COLO668 (cell line): ENCODE measurements at regions not wholly inside any gene's neighbourhood (a gene's known extent, or its start where the extent isn't known, plus 50 kb on each side); places are given as distances from the start of the nearest gene placed in this dataset.
"Not testable (repeated sequence)": the region's sequence is repeated elsewhere in the genome, so short reads cannot be mapped to it uniquely, and the experiment has no call there.

ENCODE experiments used
- DNase-seq: peaks from one replicate; lab custom pipeline; 2025; ENCODE audit not compliant: unreplicated experiment; lab: John Stamatoyannopoulos, UW

- no peak for DNase-seq
These were observed 275.7 kb downstream of the DAD1 start for GRCh38 chr14:22313172-22313801.

GRCh38 chr14:22311636-22312035, 277.4 kb downstream of the DAD1 start:
- no peak for DNase-seq

GRCh38 chr14:22305607-22306006, 283.4 kb downstream of the DAD1 start:
- DNase-seq: no peak

- no peak for DNase-seq
These were observed 284.7 kb downstream of the DAD1 start for GRCh38 chr14:22304326-22304725.

- DNase-seq: no peak
These were observed 285.3 kb downstream of the DAD1 start for GRCh38 chr14:22303589-22304195.

DNA sequence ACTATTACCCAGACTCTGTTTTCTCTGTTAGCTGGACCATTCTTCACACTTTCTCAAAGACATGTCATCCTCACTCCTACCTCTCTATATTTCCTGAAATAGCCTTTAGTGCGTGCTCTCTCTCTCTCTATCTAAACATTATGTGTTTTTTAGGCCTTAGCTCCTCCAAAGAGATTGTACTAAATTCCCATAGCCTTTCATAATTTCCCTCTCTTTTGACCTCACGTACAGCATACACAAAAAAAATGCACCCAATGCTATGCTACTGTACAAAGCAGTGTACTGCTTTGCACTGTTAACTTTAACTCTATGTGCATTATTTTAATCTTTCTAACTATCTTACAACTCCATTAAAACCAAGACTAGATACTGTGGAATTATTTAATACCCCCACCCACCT, 288.4 kb downstream of the DAD1 start:
- DNase-seq: no peak

- DNase-seq: no peak
These were observed 291.6 kb downstream of the DAD1 start for GRCh38 chr14:22297376-22297775.

DNA sequence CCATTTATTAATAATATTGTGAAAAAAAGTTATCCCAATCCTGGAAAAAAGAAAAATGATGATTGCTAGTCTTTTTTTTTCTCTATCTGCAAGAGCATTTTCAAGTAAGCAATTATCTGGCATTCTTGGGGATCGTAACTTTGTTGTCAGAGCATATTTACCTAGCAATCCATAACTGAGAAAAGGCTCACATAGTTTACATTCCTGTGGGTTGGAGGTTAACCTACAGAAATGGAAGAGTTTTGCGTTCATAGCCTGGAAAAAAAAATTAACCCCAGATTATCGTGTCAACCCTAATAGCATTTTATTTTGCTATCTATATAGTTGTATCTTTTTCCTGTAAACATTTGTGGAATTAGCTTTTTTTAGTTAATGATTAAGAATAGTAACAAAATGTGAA, 292.3 kb downstream of the DAD1 start:
- no peak for DNase-seq

- DNase-seq: no peak
These were observed 292.9 kb downstream of the DAD1 start for GRCh38 chr14:22296088-22296487.

DNA sequence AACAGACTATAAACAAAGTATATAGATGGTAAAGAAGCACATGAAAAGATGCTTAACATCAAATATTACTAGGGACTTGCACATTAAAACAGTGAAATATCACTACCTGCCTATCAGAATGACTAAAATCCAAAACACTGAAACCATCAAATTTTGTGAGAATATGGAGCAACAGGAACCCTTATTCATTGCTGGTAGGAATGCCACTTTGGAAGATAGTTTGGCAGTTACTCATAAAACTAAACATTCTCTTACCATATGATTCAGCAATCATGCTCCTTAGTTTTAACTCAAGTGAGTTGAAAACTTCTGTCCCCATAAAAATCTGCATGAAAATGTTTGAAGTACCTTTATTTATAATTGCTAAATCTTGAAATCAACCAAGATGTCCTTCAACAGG, 297.6 kb downstream of the DAD1 start:
- no peak for DNase-seq

- DNase-seq: no peak
These were observed 299.5 kb downstream of the DAD1 start for GRCh38 chr14:22289570-22289969.

DNA sequence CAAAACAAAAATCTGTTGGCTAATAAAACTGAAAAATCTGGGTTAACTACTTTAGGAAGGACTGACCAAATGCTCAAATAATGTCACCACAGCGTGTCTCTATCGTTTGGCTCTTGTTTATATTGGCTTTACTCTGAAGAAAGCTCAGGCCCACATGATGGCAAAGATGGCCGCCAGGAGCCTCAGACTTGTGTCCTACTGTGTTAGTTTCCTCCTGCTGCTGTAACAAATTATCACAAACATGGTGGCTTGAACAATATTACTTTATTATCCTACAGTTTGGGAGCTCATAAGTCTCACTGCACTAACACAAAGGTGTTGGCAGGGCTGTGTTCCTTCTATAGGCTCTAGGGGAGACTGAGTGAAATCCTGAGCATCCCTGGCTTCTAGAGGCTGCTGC, 303.0 kb downstream of the DAD1 start:
- no peak for DNase-seq

DNA sequence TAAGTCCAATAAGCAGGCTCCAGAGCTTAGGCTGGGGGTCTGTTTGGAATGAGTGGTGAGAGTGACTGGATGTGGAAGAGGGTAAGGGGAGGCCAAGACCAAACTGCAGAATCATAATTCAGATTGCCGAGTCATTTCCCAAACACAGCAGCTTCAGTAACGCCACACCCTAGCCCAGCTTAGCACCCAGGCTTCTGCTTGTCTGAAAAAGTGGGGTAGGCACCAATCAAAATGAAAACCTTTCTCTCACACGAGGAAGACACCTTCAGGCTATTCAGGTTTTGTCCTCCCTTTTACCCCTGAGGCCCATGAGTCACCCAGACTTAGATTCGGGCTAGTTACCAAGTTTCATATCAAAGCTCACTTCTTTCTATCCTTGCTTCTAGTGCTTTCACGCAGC, 306.1 kb downstream of the DAD1 start:
- DNase-seq: no peak

DNA sequence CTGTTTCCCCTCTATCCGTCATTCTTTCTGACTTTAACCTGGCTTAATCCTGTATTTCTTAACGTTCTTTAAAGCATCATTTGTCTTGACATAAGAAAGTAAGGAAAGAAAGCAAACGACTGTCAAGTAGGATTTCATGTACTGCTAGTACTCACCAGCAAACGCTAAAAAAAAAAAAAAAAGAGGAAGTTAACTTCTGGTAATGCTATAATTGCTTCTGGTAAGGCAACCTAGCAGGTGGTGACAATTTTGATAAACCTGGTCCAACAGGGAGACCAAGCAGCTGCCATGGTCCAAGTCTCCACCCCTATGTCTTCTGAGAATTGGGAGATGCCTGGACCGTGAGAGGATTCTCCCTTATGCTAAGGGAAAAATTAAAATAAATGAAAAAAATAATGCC, 306.6 kb downstream of the DAD1 start:
- DNase-seq: no peak

DNA sequence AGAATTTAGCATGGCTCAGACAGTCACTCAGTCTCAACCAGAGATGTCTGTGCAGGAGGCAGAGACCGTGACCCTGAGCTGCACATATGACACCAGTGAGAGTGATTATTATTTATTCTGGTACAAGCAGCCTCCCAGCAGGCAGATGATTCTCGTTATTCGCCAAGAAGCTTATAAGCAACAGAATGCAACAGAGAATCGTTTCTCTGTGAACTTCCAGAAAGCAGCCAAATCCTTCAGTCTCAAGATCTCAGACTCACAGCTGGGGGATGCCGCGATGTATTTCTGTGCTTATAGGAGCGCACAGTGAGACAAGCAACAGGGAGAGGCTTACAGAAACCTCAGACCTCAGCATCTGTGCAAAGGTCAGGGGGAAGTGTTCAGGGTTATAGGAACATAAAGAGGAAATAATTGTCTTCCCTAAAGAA, 307.6 kb downstream of the DAD1 start:
- not testable (repeated sequence) for DNase-seq

DNA sequence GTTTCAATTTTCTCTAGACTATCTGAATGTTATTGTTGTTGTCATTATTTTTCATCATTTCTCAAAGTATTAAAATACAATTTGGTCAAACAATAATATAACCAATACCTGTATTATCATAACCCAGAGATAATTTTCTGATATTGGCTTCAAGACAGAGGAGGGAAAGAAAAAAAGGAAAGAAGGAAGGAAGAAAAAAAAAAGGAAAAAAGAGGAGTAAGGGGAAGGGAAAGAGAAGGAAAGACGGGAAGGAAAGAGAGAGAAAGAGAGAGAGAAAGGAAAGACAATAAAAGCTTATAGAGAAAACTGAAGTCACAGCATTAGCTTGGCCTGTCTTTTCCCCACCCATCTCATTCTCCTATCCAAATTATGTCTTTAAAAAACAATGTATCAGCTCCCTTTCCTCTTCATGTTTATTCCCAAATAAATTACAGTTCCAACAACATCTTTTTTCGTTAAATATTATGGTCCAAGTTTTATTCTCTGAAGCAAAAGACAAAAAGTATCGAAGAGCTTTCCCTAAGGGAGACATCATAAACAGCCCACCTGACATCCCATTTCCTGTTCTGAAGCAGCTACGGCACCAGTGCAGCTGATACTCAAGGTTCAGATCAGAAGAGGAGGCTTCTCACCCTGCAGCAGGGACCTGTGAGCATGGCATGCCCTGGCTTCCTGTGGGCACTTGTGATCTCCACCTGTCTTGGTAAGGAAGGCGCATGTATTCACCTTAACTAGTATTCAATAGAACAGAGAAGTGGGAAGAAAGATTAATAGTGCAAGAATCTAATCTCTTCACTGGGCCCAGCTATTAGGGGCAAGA, 308.3 kb downstream of the DAD1 start:
- no peak for DNase-seq

- DNase-seq: no peak
These were observed 311.9 kb downstream of the DAD1 start for GRCh38 chr14:22276913-22277816.

GRCh38 chr14:22271838-22272799, 316.9 kb downstream of the DAD1 start:
- no peak for DNase-seq

- no peak for DNase-seq
These were observed 320.1 kb downstream of the DAD1 start for GRCh38 chr14:22268875-22269274.

DNA sequence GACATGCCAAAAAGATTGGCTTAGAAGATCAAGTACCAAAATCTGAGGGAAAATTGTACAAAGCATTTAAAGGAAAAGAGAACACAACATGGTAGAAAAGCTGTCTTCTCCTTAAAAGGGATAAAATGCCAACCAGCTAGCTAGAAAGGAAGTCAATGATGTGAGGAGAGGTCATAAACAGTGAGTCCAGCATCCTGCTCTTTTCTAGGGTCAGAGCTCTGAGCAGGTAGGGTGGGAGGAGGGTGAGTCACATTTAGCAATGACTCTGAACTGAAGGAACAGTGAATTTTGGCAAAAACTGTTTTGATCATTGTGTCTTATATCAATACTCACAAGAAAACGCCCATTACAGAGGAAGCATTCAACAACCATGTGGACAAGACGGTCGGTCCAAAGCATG, 322.3 kb downstream of the DAD1 start:
- DNase-seq: no peak
